Mononuclear cell (primary cell): ENCODE measurements at regions not wholly inside any gene's neighbourhood (a gene's known extent, or its start where the extent isn't known, plus 50 kb on each side); places are given as distances from the start of the nearest gene placed in this dataset.

Experiments used
- H3K27me3 ChIP-seq: 2 replicates; pipeline ENCODE4 v1.6.0; 2011; ENCODE audit warnings: low read length, control low read depth; ENCODE audit not compliant: insufficient read depth
- H3K4me1 ChIP-seq: 2 replicates; pipeline ENCODE4 v1.5.1; 2011; ENCODE audit warnings: mild to moderate bottlenecking, low read length, control low read depth; ENCODE audit not compliant: insufficient read depth
- H3K4me3 ChIP-seq: 2 replicates; pipeline ENCODE4 v1.5.1; 2011; ENCODE audit warnings: mild to moderate bottlenecking, low read length, moderate library complexity
- H3K9me3 ChIP-seq: 2 replicates; pipeline ENCODE4 v1.5.1; 2011; ENCODE audit warnings: low read depth, mild to moderate bottlenecking, control low read depth, low read length

DNA sequence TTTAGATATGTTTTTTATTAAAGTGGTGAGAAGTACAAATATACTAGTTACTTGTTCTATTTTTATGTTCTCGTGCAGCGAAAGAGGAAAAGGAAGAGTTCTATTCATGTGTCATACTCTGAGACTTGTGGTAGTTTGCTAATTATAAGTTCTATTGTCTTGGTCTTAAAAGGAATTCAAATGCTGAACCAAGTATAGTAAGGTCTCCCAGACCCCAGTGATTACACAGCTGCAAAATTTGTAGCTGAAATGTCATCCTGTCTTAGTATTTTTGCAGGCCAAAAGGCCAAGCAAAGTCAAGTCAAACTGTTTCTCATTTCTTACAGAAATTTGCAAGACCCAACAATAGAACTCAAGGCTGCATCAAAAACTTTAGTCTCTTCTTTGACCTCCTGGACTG lies 268.7 kb downstream of the CHRM3 start:
- Histone ChIP-seq H3K9me3 (no peaks in the 10 kb centered on the region), H3K4me1 (no peaks in the 10 kb centered on the region), H3K27me3 (no peaks in the 10 kb centered on the region), H3K4me3 (no peak overlapping the region)

DNA sequence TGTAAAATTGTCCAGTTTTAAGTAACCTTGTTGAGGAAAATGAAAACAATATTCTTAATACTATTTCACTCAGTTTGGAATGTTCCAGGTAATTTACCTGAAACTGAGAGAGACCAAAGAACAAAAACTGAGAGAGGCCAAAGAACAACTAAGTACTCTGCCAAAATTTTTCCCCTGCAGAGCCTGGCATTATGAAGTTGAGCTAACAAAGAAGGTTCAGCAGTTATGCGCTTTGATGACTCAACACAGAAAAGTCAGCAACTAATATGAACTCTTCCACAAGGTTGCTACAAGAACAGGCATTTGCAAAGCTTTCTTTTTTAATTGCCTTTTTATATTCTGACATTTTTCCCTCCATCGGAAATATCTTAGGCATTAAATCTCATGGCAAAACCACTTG lies 270.9 kb downstream of the CHRM3 start:
- Histone ChIP-seq H3K27me3 (no peaks in the 10 kb centered on the region), H3K4me1 (no peaks in the 10 kb centered on the region), H3K4me3 (no peak overlapping the region), H3K9me3 (no peaks in the 10 kb centered on the region)

DNA sequence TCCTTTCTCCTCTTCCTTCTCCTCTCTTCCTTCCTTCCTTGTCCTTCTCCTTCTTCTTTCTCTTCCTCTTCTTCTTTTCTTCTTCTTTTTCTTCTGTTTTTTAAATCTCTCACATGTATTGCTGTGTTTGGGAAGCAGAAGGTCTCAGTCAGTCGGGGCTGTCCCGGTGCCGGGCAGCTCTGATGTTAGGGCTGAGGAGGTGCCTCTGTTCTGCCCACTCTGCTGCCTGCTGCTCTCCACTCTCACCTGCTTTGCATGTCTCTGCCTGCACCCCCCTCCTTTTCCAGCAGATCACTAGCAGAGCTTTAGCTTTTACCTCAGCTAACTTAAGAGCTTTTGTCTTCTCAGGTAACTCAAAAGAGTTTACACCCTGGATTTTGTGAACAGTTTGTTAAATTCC lies 276.6 kb downstream of the CHRM3 start:
- Histone ChIP-seq H3K9me3 (no peaks in the 10 kb centered on the region), H3K4me3 (no peak overlapping the region), H3K4me1 (no peaks in the 10 kb centered on the region), H3K27me3 (no peaks in the 10 kb centered on the region)

DNA sequence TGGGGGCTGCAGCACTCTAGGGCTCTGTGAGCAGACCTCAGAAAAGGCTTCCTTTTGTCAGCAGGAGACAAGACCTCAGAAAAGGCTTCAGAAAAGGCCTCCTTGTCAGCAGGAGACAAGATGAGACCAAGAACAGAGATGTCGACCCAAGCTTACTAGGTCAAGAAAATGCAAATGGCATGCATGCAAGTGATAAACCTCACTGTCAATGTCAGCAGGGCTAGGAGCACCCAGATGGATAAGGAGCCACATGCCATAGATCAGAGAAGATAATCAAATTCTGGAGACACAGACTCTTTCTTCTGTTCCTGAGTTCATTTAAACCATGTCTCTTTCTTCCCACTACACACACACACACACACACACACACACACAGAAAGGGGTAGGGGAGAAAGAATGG lies 285.9 kb downstream of the CHRM3 start:
- H3K4me3 ChIP-seq = no peak overlapping the region
- H3K4me1 ChIP-seq = no peaks in the 10 kb centered on the region
- H3K27me3 ChIP-seq = no peaks in the 10 kb centered on the region
- no peaks in the 10 kb centered on the region for H3K9me3 ChIP-seq

DNA sequence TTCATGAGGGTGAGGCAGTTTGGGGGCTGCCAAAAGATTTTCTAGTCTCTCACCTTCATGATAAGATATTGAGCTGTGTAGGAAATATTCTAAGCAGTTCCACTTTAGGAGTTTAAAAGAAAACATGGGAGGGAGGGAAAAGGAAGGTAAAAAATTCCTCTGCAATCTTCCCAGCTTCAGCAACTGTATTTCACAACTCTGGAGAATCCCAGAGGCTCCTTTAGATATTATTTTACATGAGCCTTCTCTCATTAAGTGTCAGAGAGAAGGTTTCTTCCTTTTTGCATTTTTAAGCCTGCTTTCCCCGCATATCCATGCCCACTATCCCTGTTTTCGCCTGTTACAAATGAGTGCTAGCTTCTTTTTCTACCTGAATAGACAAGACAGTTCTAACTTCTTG lies 289.4 kb downstream of the CHRM3 start:
- Histone ChIP-seq H3K4me3 (no peak overlapping the region), H3K4me1 (no peaks in the 10 kb centered on the region), H3K27me3 (no peaks in the 10 kb centered on the region), H3K9me3 (no peaks in the 10 kb centered on the region)

DNA sequence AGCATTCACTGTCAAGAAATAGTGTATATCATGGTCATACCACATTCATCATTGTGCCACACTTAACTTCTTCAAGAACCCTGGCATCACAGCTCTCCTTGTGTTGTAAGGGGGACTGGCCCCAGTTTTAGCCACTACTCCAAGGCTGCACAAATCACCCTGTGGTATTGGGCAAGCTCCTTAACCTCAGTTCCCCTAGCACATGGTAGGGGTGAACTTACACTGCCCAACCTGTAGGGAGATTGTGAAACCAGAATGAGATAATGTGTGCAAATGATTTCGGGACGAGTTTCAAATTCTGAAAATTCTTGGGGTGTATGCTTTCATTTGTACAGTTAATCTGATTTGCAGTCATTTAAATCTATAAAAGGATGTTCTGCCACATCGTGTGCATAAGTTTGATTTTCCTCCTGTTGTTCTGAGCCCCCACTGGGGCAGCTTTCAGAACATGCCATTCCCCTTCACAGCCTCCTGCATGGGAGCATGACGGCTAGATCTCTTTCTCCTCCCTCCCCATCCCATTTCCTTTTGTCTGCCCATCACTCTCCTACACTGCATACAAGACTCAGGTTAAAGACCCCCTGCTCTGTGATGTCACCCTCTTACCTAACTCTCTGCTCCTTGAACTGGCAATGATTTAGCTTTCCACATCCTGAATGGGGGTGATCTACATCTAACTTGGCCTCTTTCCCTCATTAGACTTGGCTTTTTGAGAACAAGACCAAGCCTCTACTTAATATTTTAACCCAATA lies 290.3 kb downstream of the CHRM3 start:
- H3K4me3 ChIP-seq = no peak overlapping the region
- no peaks in the 10 kb centered on the region for H3K9me3 ChIP-seq
- no peaks in the 10 kb centered on the region for H3K4me1 ChIP-seq
- H3K27me3 ChIP-seq = no peaks in the 10 kb centered on the region

DNA sequence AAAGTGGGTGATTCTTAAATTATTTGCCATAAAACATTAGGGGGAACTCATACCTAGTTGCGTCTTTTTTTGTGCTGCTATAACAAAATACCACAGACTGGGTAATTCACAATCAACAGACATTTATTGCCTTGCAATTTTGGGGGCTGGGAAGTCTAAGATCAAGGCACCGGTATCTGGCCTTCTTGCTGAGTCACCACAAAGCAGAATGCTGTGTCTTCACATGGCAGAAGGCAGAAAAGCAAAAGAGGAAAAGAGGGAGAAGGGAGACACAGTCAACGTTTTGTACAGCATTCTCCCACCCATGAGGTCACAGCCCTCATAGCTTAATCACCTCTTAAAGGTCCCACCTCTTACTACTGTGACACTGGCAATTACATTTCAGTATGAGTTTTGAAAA lies 291.0 kb downstream of the CHRM3 start:
- no peak overlapping the region for H3K4me3 ChIP-seq
- no peaks in the 10 kb centered on the region for H3K27me3 ChIP-seq
- H3K9me3 ChIP-seq = no peaks in the 10 kb centered on the region
- no peaks in the 10 kb centered on the region for H3K4me1 ChIP-seq

DNA sequence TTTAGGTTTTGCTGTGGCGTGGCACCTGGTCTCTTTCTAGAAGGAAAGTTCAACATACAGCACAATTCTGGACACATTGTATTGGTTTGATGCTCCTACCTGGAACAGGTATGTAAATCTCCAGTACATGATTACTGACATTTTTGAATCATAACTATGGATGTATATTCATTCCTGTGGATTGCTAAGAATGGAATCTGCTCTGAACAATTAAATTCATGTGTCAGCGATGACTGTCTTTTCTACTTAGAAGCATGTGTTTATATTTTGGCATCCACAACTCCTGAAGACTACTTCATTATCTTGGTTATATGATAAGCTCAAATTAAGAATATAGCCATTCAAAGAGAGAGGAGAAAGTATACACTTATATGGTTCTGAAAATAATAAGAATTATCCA lies 291.8 kb downstream of the CHRM3 start:
- Histone ChIP-seq H3K27me3 (no peaks in the 10 kb centered on the region), H3K9me3 (no peaks in the 10 kb centered on the region), H3K4me3 (no peak overlapping the region), H3K4me1 (no peaks in the 10 kb centered on the region)

DNA sequence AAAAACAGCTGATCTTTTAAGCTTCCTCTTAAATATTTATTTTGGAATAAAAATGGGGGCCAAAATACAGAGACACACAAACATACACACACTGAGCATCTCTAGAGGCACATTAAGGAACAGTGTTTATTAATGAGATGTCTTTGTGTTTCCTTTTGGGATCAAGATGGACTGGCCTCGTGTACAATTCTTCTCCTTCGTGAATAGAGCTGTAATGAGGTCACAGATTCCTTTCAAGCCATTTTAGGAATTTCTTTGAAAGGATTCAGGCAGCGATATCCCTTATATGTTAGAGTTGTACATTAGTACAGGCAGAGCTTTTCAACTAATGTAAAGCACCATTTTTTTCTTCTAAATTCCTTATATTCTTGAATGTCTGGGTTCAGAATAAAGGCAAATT lies 295.7 kb downstream of the CHRM3 start:
- no peak overlapping the region for H3K4me3 ChIP-seq
- no peaks in the 10 kb centered on the region for H3K4me1 ChIP-seq
- no peaks in the 10 kb centered on the region for H3K27me3 ChIP-seq
- no peaks in the 10 kb centered on the region for H3K9me3 ChIP-seq

DNA sequence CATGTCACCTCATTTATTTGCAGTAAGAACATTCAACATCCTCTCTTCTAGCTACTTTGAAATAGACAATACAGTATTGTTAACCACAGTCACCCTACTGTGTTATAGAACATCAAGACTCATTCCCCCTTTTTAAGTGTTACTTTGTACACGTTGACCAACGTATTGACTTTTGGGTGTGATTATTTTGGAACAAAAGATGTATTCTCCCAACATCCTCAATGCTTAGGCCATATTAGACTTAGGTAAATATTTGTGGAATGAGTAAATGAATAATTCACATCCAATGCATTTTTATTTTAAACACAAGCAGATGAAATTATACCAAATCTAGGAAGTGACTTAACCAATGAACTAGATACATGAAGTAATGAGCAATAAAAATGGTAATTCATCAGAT lies 296.6 kb downstream of the CHRM3 start:
- Histone ChIP-seq H3K27me3 (no peaks in the 10 kb centered on the region), H3K4me3 (no peak overlapping the region), H3K4me1 (no peaks in the 10 kb centered on the region), H3K9me3 (no peaks in the 10 kb centered on the region)

DNA sequence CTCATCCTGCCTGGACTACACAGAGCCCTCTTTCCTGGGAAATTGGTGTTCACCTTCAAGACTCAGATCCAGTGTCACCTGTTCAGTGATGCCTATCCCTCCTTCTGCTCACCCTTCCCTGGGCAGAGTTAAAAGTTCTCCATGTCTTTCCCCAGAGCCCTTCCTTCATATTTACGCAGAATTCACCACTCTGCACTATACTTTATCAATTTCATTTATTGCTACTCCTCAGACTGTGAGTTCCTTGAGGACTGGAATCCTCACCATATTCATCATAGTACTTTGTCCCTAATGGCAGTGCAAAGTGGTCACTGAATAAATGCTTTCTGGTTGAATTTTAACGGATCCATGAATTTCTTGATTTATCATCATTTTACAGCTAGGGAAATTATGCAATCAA lies 300.0 kb downstream of the CHRM3 start:
- Histone ChIP-seq H3K4me3 (no peak overlapping the region), H3K27me3 (no peaks in the 10 kb centered on the region), H3K9me3 (no peaks in the 10 kb centered on the region), H3K4me1 (no peaks in the 10 kb centered on the region)

DNA sequence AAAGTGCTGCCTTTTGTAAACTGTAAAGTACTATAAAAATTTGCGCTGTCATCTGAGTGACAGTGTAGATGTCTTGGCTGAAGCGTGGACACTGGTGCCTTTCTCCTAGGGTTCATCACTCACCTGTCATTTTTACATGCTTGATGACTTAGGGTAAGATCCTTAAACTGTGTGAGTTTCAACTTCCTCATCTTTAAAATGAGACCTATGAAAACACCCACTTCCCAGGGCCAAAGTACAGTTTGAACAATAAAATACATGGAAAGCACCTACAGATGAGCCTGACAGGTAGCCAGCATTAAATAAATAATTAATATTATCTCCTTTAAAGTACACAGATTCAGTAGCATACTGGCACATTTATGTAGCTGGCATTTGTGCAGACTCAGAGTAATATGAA lies 309.9 kb downstream of the CHRM3 start:
- no peaks in the 10 kb centered on the region for H3K9me3 ChIP-seq
- H3K4me1 ChIP-seq = no peaks in the 10 kb centered on the region
- H3K27me3 ChIP-seq = no peaks in the 10 kb centered on the region
- H3K4me3 ChIP-seq = no peak overlapping the region

DNA sequence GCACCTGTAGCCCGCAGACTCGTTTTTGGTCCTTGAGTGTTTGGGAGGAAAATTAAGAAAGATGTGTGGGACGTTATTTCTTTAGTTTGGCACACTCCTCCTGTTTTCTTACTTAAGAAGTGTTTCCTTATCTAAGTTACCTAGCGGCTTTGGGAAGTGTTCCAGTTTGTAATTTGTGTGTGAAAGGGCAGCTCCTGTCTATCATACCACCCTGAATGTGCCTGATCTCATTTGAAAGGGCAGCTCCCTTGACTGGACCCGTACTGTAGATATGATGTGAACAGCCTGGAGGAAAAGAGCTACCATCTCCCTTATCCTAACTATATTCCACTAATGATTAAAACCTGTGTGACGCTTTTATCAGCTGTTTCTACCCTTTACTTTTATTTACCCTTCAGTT lies 314.3 kb downstream of the CHRM3 start:
- H3K27me3 ChIP-seq = no peaks in the 10 kb centered on the region
- no peaks in the 10 kb centered on the region for H3K9me3 ChIP-seq
- no peaks in the 10 kb centered on the region for H3K4me1 ChIP-seq
- H3K4me3 ChIP-seq = no peak overlapping the region

DNA sequence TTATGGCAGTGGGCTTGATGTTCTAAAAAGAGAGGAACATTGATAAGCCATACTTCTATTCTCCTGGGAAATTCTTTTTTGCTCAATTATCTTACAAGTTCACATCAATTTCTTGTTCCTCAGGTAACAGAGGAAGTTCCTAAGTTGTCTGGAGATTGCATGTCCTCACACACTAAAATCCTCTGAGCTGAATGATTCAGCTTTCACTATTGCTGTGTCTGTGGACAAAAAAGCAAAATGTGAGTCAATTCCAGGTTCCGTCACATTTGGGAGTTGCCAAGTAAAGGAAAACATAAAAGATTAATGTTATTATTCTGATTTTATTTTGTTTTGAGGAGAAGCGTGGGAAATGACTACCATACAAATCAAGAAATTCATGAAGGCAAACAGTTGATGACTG lies 316.7 kb downstream of the CHRM3 start:
- no peaks in the 10 kb centered on the region for H3K27me3 ChIP-seq
- H3K4me1 ChIP-seq = no peaks in the 10 kb centered on the region
- H3K4me3 ChIP-seq = no peak overlapping the region
- H3K9me3 ChIP-seq = no peaks in the 10 kb centered on the region

DNA sequence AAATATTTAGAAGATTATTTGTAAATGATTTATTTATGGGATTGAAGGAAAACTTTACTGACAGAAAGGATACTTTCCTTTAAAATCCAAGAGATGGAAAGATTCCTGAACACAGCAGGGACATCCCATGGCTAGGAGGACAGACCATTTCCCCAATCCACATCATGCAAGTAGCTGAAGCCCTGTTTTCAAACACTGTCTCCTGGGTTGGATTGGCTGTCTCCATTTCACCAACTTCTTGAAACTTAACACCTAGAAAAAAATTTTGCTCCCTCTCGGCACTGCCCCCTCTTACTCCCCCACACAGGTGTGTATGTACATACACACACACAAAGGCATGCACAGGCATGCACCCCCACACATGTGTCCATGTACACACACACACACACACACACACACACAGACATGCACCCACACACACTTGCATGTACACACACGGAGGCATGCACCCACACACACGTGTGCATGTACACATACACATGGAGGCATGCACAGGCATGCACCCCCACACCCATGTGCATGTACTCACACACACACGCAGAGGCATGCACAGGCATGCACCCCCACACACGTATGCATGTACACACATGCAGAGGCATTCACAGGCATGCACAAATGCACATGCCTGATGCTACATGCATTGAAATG lies 320.0 kb downstream of the CHRM3 start:
- Histone ChIP-seq H3K4me1 (no peaks in the 10 kb centered on the region), H3K9me3 (no peaks in the 10 kb centered on the region), H3K27me3 (no peaks in the 10 kb centered on the region), H3K4me3 (no peak overlapping the region)

DNA sequence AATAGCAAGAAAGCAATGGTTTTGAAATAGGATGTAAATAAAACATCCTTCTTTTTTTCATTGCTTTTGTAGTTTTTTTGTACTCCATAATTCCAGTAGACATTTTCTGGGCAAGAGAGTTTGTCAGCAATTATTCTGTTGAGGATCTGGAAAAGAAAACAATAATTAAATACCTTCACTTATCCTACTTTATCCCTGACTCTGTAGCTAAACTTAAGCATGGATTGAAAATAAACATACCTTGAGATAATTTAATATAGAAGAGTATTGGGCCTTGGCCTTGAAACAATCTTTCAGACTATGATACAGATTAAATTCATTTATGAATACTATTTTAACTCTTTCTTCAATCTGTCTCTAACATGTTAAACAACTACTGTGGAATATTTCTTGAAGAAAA lies 321.2 kb downstream of the CHRM3 start:
- Histone ChIP-seq H3K27me3 (no peaks in the 10 kb centered on the region), H3K9me3 (no peaks in the 10 kb centered on the region), H3K4me3 (no peak overlapping the region), H3K4me1 (no peaks in the 10 kb centered on the region)
